HT1080 (cell line): ENCODE measurements at regions not wholly inside any gene's neighbourhood (a gene's known extent, or its start where the extent isn't known, plus 50 kb on each side); places are given as distances from the start of the nearest gene placed in this dataset.

Experiments used
- DNase-seq: peaks from one replicate; pipeline ENCODE4 v3.0.0-alpha.2; 2015; ENCODE audit warnings: low read depth

DNA sequence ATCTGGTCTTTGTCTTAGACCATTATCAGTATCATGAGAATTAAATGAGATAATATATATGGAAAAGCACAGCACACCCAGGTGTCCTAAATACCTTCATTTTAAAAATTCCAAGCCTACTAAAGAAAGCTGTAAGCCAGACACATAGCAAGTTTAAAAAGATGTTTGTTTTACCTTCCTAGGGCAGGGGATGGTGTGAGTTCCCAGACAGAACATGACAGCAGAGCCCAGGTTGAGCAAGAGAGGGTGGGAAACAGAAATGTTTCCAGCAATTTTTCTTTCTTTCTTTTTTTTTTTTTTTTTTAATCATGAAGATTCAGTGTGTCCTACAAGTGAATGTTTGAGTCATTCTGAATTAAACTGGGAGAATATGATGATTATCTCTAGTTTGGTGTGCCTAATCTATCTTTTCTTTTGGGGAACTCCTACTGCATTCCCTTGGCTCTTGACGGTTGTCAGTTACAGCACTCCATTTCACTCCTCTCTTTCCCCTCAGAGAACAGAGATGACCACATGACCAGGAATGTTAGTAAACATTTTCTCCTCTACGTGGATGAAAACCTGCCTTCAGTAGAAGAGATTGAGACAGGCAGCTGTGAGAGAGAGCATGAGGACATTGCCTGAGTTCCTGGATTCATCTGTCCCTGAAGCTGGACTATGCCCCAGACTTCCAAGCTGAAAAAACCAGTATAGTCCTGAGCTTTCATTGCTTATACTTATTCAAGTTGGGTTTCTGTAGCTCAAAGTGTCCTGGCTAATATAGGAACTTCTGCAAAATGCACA lies 54.5 kb upstream of the ARL14 start:
- DNase-seq: no peak

DNA sequence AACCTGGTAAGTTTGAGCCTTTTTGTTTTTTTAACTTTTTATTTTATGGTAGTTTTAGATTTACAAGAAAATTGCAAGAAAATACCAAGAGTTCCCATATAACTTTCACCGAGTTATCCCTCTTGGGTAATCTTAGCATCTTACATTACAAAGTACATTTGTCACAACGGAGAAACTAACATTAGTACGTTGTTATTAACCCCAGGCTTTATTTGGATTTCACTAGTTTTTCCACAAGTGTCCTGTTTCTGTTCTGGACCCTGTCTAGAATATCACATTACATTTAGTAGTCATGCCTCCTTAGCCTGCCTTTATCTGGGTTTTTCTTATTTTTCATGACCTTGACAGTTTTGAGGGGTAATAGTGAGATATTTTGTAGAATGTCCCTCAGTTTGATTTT lies 53.5 kb upstream of the KPNA4 start:
- no peak for DNase-seq

DNA sequence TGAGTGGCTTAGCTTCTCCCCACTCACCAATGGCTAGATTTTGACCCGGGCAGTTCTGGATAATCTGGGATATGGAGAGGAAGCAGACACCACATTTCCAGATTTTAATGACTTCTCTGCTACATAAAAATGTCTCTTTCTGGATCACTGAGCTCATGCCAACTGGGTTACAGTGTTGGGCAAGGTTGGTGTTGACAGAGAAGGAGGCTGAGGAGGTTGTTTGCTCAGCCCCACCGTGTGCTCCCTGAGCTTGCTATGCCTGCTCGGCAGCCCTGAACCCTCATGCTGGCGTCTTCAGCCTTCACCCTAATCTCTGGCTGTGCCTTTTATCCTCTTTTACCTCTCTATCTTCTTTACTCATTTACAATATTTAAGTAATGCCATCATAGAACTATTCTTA lies 53.0 kb upstream of the KPNA4 start:
- DNase-seq: no peak

DNA sequence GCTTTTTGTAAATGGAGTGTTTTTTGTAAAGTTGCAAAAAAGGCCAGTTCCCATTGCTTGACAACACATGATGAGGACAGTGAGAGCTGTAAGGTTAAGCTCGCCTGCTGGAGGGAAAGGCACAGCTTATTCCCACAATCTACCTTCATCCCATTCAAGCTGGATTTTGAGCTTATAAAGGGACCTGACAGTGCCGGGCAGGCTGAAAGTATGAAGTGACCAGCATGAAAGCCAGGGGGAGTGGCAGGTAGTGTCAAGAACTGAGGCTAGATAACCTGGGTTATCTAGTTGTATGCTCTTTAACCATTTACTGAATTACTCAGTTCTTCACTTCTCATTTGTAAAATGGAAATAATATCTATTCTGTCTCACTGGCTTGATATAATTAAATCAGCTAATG lies 52.3 kb upstream of the KPNA4 start:
- DNase-seq: no peak

DNA sequence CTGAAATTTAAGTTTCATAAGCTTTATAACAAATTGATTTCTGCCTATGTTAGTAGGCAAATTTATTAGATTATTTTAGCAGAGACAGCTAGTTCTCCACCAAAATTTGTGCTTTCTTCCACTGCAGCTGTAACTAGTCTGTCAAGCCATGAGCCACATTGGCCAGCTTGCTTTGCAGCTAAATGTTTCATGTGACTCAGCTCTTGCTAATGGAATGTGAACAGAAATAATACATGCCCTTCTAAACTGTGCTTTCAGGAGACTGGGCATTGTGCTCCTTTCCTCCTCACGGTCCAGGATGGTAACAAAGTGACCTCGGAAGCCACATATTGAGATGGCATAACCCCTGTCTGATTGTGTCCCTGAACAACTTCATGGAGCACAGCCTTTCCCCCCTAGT lies 51.3 kb upstream of the KPNA4 start:
- peak; percentile 82 for DNase-seq

DNA sequence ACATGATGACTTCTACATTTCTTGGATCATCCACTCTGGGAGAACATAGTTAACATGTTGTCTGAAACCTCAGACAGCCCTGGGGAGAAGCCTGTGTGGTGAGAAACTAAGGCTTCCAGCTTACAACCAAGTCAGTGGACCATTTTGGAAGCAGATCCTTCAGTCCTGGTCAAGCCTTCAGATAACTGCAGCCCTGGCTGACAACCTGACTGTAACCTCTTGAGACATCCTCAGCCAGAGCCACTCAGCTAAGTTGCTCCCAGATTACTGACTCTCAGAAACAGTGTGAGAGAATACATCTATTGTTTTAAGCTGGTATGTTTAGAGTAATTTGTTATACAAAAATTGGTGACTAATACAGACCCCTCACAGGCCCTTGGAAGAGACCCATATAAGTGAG lies 50.9 kb upstream of the KPNA4 start:
- no peak for DNase-seq
